ENCODE measurements at regions not wholly inside any gene's neighbourhood (a gene's known extent, or its start where the extent isn't known, plus 50 kb on each side); places are given as distances from the start of the nearest gene placed in this dataset.

DNA sequence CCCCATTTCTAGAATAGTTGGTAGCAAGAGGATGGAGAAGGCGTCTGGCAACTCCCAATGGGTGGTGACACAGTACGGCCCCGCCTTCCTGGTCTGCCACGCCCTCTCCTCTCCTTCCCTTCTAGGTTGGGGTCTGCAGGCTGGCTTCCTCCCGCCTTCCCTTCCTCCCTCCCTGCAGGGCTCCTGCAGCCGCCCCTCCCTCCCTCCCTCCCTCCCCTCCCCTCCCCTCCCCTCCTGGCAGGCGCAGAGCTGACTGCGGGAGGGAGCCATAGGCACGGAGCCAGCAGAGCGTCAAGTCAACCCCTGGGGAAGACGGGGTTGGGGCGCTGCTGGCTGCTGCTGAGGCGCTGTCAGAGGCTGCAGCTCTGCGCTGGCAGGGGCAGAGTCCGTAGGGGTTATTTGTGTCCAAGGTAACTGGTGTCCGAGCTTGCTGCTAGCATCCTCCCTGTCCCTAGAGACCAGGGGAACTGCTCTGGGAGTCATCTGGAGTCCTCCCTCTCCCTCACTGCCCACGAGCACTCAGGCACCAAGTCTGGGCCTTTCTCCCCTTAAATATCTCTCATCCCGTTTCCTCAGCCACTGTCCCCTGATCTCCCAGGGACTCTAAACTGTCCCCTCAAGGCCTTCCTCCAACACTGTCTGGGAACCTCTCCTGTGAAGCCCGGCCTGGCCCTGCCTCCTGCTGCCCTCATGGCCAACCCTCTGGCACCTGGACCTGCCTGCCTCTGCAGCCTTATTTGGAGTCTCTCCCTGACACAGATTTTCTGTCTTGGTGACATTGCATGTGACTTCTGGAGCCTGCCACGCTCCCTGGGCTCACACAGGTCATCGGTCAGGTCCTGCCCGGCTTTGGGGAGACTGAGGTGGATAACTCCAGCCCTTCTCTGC is 57.4 kb upstream of the ACOT11 start:
- TF ChIP-seq, protein P1, sequence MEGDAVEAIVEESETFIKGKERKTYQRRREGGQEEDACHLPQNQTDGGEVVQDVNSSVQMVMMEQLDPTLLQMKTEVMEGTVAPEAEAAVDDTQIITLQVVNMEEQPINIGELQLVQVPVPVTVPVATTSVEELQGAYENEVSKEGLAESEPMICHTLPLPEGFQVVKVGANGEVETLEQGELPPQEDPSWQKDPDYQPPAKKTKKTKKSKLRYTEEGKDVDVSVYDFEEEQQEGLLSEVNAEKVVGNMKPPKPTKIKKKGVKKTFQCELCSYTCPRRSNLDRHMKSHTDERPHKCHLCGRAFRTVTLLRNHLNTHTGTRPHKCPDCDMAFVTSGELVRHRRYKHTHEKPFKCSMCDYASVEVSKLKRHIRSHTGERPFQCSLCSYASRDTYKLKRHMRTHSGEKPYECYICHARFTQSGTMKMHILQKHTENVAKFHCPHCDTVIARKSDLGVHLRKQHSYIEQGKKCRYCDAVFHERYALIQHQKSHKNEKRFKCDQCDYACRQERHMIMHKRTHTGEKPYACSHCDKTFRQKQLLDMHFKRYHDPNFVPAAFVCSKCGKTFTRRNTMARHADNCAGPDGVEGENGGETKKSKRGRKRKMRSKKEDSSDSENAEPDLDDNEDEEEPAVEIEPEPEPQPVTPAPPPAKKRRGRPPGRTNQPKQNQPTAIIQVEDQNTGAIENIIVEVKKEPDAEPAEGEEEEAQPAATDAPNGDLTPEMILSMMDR (IDR thresholded peaks at IDR 0.05), result no peak
- TF ChIP-seq POLR2A (IDR thresholded peaks at IDR 0.05), result no peak

Measured in esophagus squamous epithelium (tissue), 4 donors.